Activated B cell treated with CpG ODN at 0.5 μM for 24 hours (primary cell): ENCODE measurements at regions not wholly inside any gene's neighbourhood (a gene's known extent, or its start where the extent isn't known, plus 50 kb on each side); places are given as distances from the start of the nearest gene placed in this dataset.

ENCODE experiments used
- ATAC-seq: fragments of 200-7000 bp; cut with Tn5 transposase; one replicate; pipeline ENCODE4 v1.10.0; 2021; ENCODE audit warnings: low read depth, mild to moderate bottlenecking, moderate library complexity
- CTCF ChIA-PET: fragments of 350-600 bp; sonication (Branson Sonifier 250); formaldehyde crosslinking; loops from one replicate; lab custom pipeline; 2021; ENCODE audit warnings: antibody characterized with exemption; lab: Charles Lee
- POLR2A ChIA-PET: fragments of 350-600 bp; sonication (Branson Sonifier 250); formaldehyde crosslinking; loops from one replicate; lab custom pipeline; 2021; ENCODE audit warnings: antibody characterized with exemption; lab: Charles Lee
- DNase-seq: peaks from one replicate; pipeline ENCODE4 v3.0.0; 2022
- H3K27ac Mint-ChIP-seq: one replicate; pipeline ENCODE4 v1.8.0; 2020; ENCODE audit warnings: mixed read lengths
- H3K27me3 Mint-ChIP-seq: one replicate; pipeline ENCODE4 v1.8.0; 2021; ENCODE audit warnings: mixed read lengths
- H3K36me3 Mint-ChIP-seq: one replicate; pipeline ENCODE4 v1.8.0; 2021; ENCODE audit warnings: low read depth, mixed read lengths
- H3K4me1 Mint-ChIP-seq: one replicate; pipeline ENCODE4 v1.8.0; 2021; ENCODE audit warnings: mixed read lengths
- H3K4me3 Mint-ChIP-seq: one replicate; pipeline ENCODE4 v1.8.0; 2020; ENCODE audit warnings: mild to moderate bottlenecking, mixed read lengths
- H3K9me3 Mint-ChIP-seq: one replicate; pipeline ENCODE4 v1.8.0; 2020; ENCODE audit warnings: mixed read lengths
- intact Hi-C: fragments of 100-400 bp; cut with micrococcal nuclease; formaldehyde crosslinking; loops from one replicate; pipeline ENCODE4 v1.15.1; 2024
- TF ChIP-seq, protein P1 (sequence below): fragments of 200-600 bp; IDR thresholded peaks from one replicate; pipeline ENCODE4 v1.8.0; 2022; ENCODE audit warnings: antibody characterized with exemption, mild to moderate bottlenecking

DNA sequence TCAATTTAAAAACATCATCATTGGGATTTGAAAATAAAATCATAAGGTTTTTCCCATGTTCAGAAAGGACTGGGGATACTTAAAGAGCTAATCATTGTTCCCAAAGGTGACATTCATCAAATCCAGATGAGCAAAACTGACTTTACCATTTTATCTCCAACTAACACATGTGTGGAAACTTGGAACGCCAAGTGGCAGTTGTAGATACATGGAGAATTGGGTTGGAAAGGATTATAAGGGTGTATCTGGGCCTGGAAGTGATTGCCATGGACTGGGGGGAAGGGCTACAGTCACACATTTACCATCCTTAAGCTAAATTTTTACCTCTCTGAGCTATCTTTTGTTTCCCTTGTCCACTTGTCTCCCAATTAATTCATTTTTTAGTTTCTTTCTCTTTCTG is 203.4 kb downstream of the SLC39A8 start:
- CTCF ChIA-PET, result no interaction called here
- Mint-ChIP-seq H3K36me3 (no peaks in the 10 kb centered on the region), H3K27me3 (no peaks in the 10 kb centered on the region), H3K4me3 (no peak overlapping the region), H3K4me1 (no peaks in the 10 kb centered on the region), H3K9me3 (no peaks in the 10 kb centered on the region), H3K27ac (no peak overlapping the region)
- POLR2A ChIA-PET, result no interaction called here
- intact Hi-C loops, result no loop called here
- ATAC-seq, result no peak
- no peak for DNase-seq
- TF ChIP-seq, protein P1, sequence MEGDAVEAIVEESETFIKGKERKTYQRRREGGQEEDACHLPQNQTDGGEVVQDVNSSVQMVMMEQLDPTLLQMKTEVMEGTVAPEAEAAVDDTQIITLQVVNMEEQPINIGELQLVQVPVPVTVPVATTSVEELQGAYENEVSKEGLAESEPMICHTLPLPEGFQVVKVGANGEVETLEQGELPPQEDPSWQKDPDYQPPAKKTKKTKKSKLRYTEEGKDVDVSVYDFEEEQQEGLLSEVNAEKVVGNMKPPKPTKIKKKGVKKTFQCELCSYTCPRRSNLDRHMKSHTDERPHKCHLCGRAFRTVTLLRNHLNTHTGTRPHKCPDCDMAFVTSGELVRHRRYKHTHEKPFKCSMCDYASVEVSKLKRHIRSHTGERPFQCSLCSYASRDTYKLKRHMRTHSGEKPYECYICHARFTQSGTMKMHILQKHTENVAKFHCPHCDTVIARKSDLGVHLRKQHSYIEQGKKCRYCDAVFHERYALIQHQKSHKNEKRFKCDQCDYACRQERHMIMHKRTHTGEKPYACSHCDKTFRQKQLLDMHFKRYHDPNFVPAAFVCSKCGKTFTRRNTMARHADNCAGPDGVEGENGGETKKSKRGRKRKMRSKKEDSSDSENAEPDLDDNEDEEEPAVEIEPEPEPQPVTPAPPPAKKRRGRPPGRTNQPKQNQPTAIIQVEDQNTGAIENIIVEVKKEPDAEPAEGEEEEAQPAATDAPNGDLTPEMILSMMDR, result no peak

DNA sequence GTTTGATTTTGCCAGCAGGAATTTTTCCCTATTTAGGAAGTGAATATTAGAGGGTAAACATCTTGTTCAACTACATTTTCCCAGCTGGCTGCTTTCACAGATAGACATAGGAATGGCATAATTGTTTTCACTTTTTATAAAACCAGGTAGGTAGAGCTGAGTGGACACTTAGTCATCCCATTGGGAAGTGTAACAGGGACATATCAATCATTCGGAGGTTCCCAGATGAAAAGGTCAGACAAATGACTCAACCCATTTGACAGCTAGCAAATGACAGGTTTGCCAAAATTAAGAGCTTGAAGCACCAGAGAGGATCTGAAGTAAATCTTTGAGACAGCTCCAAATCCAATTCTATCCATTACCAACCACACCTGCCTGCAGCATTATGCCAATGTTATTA is 205.3 kb downstream of the SLC39A8 start:
- intact Hi-C loops, result no loop called here
- no peaks in the 10 kb centered on the region for H3K4me1 Mint-ChIP-seq
- no peaks in the 10 kb centered on the region for H3K9me3 Mint-ChIP-seq
- H3K4me3 Mint-ChIP-seq, result no peak overlapping the region
- ATAC-seq (no peak), DNase-seq (no peak)
- CTCF ChIA-PET, result no interaction called here
- no peaks in the 10 kb centered on the region for H3K27me3 Mint-ChIP-seq
- H3K36me3 Mint-ChIP-seq, result no peaks in the 10 kb centered on the region
- POLR2A ChIA-PET, result no interaction called here
- no peak overlapping the region for H3K27ac Mint-ChIP-seq
- TF ChIP-seq, protein P1, result no peak

DNA sequence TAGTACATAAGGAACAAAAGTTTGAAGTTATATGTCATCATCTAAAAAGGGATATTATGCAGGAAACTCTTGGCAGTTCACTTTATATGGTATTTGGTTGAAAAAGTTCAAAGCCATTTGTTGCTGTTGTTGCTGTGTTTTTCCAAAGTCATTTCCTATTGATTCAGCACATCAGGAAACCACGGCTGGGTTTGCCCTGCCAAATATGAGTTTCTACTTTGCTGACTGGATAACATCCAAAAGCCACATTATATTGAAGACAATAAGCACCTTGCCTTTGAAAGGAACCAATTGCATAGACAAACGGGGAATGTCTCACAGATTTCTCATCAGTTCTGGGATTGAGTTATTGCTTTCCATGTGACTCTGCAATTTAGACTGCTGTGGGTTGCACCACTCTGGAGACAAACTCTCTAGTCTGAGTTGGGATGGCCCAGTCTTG is 206.1 kb downstream of the SLC39A8 start:
- Mint-ChIP-seq H3K9me3 (no peaks in the 10 kb centered on the region), H3K36me3 (no peaks in the 10 kb centered on the region), H3K27me3 (no peaks in the 10 kb centered on the region), H3K27ac (no peak overlapping the region), H3K4me3 (no peak overlapping the region), H3K4me1 (no peaks in the 10 kb centered on the region)
- ChIA-PET POLR2A (no interaction called here), CTCF (no interaction called here)
- no peak for DNase-seq
- TF ChIP-seq, protein P1, result no peak
- intact Hi-C loops, result no loop called here
- ATAC-seq, result no peak

DNA sequence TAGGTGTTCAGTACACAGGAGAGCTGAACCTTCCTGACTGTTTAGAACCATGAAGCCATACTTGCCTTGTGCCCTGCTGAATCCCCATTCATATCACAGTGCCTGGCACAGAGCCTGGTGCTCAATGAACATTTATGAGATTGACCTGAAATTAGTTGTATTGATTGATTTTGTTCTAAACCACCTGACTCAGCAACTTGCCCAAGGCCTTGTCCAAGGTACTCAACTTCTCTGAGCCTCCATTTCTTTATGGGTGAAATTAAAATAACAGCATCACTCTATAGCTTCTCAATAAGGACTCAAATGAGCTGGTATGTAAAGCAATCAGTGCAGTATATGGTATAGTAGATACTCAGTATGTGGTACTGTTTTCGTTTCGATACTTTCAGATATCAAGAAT is 208.1 kb downstream of the SLC39A8 start:
- Mint-ChIP-seq H3K4me3 (no peak overlapping the region), H3K36me3 (no peaks in the 10 kb centered on the region), H3K27me3 (no peaks in the 10 kb centered on the region), H3K9me3 (no peaks in the 10 kb centered on the region), H3K27ac (no peak overlapping the region), H3K4me1 (no peaks in the 10 kb centered on the region)
- POLR2A ChIA-PET, result no interaction called here
- TF ChIP-seq, protein P1, result no peak
- DNase-seq (no peak), ATAC-seq (no peak)
- intact Hi-C loops, result no loop called here
- CTCF ChIA-PET, result no interaction called here

DNA sequence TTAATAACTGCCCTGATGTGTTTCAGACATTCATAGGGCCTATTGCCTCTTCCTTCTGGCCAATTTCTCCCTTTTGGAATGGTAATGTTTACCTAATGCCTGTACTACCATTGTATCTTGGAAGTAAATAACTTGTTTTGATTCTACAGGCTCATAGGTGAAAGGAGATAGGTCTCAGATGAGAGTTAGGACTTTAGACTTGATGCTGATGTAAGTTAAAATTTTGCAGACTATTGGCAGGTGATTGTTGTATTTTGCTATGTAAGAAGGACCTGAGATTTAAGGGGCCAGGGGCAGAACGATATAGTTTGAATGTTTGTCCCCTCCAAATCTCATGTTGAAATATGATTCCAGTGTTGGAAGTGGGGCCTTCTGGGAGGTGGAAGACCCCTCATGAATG is 215.5 kb downstream of the SLC39A8 start:
- Mint-ChIP-seq H3K27ac (no peak overlapping the region), H3K9me3 (no peaks in the 10 kb centered on the region), H3K4me1 (no peaks in the 10 kb centered on the region), H3K36me3 (no peaks in the 10 kb centered on the region), H3K4me3 (no peak overlapping the region), H3K27me3 (no peaks in the 10 kb centered on the region)
- no peak for ATAC-seq
- POLR2A ChIA-PET, result no interaction called here
- DNase-seq, result no peak
- CTCF ChIA-PET, result no interaction called here
- TF ChIP-seq, protein P1, result no peak
- intact Hi-C loops, result no loop called here
